CD4-positive, alpha-beta T cell treated with Interleukin-17A for 1 hour (primary cell): ENCODE measurements at regions not wholly inside any gene's neighbourhood (a gene's known extent, or its start where the extent isn't known, plus 50 kb on each side); places are given as distances from the start of the nearest gene placed in this dataset.
"Not testable (repeated sequence)": the region's sequence is repeated elsewhere in the genome, so short reads cannot be mapped to it uniquely, and the experiment has no call there.

Experiments used
- DNase-seq: peaks from one replicate; pipeline ENCODE4 v3.0.0-alpha.2; 2020

GRCh38 chr2:14756122-14756541 lies 123.6 kb downstream of the LRATD1 start:
- DNase-seq, result no peak

GRCh38 chr2:14756981-14757657 lies 124.6 kb downstream of the LRATD1 start:
- DNase-seq, result no peak

GRCh38 chr2:14759082-14759481 lies 126.6 kb downstream of the LRATD1 start:
- no peak for DNase-seq

DNA sequence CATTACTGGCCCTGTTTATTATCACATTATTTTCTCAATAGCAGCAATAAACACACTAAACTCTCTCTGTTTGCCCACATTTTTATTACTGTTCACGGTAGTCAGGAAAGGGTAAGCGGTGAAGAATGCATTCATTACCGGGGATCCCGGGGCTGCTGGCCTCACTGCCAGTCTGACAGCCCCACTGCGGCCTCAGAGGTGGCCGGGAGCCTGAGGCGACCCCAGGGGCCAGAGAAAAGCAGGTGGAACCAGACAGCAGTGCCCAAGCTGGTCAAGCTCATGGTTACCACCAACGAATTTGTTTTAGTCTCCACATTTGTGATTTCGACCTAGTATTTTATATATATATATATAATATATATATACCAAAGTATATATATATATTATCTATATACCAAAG lies 127.7 kb downstream of the LRATD1 start:
- DNase-seq, result no peak

- DNase-seq, result no peak
Measured at GRCh38 chr2:14761118-14761517, 128.6 kb downstream of the LRATD1 start.

DNA sequence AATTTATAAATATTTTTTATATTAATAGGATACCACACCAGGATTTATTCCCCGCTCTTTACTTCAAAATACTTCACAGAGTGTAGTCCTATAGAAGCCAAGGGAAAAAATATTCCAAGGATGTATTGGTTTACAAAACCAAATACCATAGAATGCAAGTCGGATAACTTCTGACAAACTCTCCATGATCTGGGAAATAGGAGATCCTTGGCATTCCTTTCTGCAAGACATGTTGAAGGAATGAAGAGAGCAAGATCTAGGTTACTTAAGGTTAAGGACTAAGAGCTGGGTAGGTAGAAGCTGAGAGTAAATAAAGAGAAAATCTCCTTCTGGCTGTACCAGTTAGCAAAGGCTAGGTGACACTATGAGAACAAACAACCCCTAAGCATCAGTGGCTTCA lies 141.2 kb downstream of the LRATD1 start:
- no peak for DNase-seq

DNA sequence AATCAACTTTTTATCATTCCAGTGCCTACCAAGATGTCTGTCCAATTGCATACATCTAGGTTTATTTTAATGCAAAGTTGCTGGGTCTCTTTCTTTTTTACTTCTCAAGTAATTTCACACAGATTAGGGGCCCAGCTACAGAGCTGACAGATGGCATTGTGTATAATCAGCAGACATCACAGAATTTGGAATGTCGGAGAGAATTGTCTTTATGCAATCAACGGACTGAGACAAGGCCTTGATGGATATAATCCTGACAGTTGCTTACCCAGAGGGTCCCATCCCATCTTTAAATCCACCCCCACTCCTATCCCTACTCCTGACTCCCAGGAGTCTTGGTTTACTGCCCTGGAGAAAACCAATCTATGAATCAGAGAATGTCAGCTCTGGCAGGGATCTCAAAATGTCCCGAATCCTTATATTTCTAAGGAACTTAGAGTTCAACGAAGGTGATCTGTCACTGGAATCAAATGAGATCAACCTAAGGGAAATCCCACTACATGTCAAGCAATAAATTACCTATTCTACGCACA lies 142.0 kb downstream of the LRATD1 start:
- DNase-seq, result no peak

DNA sequence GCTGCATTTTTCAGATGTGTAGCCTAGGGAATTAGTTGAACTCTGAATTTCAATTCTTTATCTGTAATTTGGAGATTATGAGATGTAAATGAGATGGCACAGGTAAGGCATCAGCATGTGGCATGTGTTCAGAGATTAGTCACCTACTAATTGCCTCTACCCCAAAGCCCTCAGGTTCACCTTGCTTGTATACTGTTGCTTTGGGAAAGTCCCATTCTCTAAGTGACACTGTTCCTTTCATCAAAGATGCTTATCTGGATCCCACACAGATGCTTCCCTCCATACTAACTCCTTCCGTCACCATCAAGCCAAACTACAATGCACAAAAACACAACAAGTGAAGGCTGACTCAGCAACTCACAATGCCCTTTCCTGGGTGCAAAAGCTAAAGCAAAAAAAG lies 143.7 kb downstream of the LRATD1 start:
- DNase-seq, result no peak

DNA sequence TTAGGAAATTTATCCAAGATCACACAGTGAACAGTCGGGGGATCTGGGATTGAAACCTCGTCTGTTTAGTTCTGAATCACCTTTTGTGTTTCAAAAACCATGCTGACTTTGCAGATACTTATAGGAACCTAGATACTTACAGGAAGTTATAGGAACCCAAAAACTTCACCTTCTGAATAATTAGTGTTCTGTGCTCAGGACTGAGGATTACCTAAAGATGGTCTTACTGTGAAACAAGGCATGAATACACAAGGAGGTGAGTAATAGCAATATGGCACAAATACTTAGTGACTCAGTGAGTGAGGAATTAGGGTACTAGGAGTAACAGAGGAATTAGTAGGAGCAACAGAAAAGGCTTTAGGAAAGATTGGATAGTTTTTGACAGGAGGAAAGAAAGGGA lies 145.5 kb downstream of the LRATD1 start:
- no peak for DNase-seq

- no peak for DNase-seq
Measured at GRCh38 chr2:14779252-14779651, 146.7 kb downstream of the LRATD1 start.

- no peak for DNase-seq
Measured at GRCh38 chr2:14781142-14781541, 148.6 kb downstream of the LRATD1 start.

DNA sequence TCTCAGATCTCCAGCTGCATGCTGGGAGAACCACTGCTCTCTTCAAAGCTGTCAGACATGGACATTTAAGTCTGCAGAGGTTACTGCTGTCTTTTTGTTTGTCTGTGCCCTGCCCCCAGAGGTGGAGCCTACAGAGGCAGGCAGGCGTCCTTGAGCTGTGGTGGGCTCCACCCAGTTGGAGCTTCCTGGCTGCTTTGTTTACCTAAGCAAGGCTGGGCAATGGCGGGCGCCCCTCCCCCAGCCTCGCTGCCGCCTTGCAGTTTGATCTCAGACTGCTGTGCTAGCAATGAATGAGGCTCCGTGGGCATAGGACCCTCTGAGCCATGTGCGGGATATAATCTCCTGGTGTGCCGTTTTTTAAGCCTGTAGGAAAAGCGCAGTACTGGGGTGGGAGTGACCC lies 156.3 kb downstream of the LRATD1 start:
- not testable (repeated sequence) for DNase-seq

DNA sequence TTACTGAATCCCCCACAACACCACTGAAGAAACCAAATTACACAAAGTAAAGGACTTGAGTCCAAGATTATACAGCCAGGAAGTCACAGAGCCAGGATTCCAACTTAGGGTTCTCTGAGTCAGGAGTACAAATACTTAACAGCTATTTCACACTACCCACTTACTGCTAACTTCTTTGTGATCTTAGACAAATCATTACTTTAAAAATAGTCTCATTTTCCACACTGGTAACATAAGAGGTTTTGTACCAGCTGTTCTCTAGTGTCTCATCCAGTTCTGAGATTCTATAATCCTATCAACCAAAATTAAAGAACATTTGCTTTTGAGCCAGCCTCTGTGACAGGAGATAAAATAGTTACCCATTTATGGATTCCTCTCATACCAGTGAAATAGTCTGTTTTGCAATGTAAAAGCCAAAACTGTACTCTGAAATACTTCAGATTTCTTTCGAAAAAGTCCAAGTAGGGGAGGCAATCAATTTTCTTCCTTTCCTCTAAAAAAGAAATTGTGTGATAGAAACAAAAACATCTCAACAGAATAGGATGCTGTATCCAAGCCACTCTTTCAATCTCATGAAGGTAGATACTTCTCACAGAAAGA lies 157.6 kb downstream of the LRATD1 start:
- no peak for DNase-seq

GRCh38 chr2:14803994-14804393 lies 171.5 kb downstream of the LRATD1 start:
- DNase-seq, result no peak

DNA sequence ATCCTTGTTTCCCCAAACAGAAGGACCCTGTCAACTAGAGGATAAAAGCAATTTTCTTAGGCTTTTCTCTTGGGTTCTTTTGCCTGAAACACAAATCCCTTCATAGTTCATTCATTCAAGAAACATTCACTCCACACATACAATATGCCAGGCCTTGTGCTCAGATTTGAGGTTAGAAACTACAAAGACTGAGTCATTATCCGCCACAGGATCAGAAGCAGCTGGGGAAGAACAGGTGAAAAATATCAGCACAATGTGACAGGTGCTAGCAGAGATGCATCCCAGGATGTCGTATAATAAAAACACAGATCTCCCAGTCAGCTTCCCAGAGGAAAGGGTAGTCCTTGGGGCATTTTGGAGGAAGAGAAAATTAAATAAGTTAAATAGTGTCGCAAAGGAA lies 172.4 kb downstream of the LRATD1 start:
- no peak for DNase-seq

DNA sequence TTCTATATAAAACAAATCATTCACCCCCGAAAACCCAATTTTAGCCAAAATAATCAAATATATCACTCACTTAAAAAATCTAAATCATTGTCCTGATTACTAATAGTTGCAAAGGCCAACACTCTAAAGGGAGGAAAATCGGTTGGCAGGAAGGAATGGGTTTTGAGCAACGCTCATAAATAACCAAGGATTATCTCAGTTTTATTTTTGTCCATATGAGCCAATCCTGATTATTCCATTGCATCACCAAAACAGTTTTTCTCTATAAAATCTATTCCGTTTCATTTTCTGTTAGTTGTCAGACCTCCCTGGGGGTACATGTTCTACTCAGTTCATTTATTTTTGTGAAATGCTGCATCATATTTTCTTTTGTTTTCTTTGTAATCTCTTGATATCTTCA lies 174.1 kb downstream of the LRATD1 start:
- DNase-seq, result no peak

DNA sequence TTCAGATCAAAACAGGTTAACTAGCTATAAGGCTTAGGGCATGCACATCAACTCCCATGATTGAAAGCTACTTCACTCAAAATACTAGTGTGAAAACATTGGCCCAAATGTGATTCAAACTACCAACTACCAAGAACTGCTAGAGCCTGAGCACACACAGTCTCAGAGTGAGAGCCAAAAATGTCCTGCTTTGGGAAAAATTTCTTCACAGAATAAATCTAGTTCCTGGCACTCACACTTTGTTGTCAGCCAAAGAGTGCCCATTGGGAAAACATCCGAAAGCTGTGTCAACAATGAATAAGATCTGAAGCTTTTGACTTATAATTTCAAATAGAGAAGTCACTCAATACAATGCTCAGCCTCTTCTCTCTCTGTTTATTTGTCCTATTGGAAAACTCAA lies 182.7 kb downstream of the LRATD1 start:
- DNase-seq, result no peak

- DNase-seq, result no peak
Measured at GRCh38 chr2:14816069-14817060, 183.8 kb downstream of the LRATD1 start.

- DNase-seq, result no peak
Measured at GRCh38 chr2:14817848-14818247, 185.3 kb downstream of the LRATD1 start.

- no peak for DNase-seq
Measured at GRCh38 chr2:14826518-14826917, 194.0 kb downstream of the LRATD1 start.

DNA sequence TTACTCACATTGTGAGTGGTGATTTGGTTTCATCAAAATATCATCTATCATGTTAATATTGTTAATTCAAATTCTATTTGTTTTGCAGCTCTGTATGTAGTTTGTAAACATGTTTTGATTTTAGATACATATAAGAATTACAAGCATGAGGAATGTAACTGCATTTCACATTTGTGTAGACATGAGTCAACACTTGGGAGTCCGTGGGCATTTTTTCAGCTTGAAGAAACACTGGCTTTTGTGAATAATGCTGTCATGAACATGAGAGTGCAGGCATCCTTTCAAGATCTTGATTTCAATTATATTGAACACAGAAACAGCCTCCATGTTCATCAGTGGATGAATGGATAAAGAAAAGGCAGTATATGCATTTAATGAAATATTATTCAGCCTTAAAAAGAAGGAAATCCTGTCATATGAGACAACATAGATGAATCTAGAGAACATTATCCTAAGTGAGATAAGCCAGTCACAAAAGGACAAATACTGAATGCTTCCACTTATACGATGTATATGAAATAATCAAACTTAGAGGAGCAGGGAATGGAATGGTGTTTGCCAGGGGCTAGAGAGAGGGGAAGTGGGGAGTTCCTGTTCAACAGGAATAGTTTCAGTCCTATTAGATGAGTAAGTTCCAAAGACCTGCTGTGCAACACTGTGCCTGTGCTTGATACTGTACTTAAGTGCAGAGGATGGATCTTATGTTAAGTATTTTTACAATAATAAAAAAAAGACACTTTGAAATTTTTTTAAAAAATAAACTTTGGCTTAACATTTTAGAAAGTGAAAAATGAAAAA lies 194.9 kb downstream of the LRATD1 start:
- DNase-seq, result no peak

DNA sequence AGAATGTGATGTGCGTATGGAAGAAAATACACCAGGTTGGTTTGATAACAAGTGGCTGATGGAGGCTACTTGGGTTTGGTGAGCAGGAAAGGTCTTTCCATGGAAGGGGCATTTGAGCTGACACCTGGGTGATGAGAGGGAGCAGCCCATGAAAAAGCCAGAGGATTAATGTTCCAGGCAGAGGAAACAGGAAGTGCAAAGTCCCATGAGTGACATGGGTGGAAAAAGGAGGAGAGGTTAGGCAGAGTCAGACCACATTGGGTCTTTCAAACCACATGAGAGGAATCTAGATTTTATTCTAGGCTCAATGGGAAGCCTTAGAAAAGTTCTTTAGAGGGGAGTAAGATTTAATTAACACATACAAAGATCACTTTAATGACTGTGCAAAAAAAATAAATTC lies 195.7 kb downstream of the LRATD1 start:
- no peak for DNase-seq

DNA sequence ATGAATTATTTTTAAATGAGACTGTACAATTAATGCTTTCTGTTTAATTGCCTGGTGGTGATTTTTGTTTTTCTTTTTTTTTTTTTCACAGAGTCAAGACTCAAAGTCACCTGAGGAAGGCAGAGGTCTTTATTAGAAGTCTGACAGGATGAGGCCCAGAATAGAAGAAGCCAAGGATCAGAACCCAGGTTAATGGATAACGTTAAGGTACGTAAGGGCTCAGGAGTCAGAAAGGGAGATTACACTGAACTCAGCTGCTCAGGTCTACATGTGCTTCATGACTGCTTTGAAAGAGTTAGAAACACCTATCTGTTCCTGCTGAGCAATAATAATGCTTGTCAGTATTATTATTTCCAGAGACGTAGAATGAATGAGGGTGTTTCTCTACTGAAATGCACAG lies 196.5 kb downstream of the LRATD1 start:
- no peak for DNase-seq
